RWPE1 (cell line): ENCODE measurements at regions not wholly inside any gene's neighbourhood (a gene's known extent, or its start where the extent isn't known, plus 50 kb on each side); places are given as distances from the start of the nearest gene placed in this dataset.
A peak's percentile ranks its signal among the peaks of the same experiment; 100 is the strongest.

Experiments used
- CTCF ChIA-PET: fragments of 350-600 bp; sonication (Branson Sonifier 250); formaldehyde crosslinking; extraction: SDS; loops from one replicate; lab custom pipeline; 2021; lab: Yijun Ruan, JAX
- POLR2A ChIA-PET: fragments of 400-600 bp; formaldehyde crosslinking; extraction: SDS; loops from one replicate; lab custom pipeline; 2020; ENCODE audit warnings: antibody characterized with exemption; ENCODE audit not compliant: low non-redundant PET; lab: Yijun Ruan, JAX
- DNase-seq: peaks from one replicate; pipeline ENCODE4 v3.0.0; 2012; ENCODE audit warnings: low spot score
- H3K27ac ChIP-seq: fragments of 450-650 bp; 2 replicates; pipeline ENCODE4 v1.5.1; 2017
- TF ChIP-seq, protein P1 (sequence below): fragments of 450-650 bp; conservative IDR thresholded peaks from 2 replicates; pipeline ENCODE4 v1.5.1; 2017; ENCODE audit warnings: low read depth, mild to moderate bottlenecking

DNA sequence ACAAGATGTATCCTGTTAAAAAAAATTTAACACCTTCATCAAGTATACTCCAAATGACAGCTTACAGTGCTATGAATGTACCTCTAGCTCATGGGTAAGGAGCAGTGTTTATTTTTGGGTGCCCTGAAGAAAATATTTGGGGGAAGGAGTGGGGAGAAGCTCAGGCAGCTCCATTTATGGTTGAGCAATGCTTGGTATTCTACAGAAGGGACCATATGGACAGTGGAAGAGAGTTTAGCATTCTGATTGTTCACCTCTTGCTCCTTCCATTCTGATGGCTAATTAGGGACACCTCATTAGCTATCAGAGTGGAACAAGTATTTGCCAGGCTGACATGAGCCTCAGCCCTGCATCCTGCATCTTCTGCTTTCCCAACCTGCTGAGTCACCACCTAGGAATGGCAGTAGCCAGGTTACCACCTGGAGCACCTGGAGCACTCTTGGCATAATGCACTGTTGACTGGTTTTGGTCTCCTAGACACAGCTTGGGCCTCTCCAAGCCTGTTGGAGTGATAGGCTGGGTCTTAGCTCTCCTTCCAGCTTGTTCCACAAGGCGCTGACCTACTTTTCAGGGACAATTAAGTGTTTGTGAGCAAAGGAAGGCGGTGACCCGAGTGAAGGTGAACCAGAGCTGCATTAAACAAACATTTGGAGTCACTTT, 62.0 kb upstream of the MACF1 start:
- DNase-seq: peak; percentile 84
- peak overlapping the region; percentile 63 for H3K27ac ChIP-seq
- TF ChIP-seq, protein P1, sequence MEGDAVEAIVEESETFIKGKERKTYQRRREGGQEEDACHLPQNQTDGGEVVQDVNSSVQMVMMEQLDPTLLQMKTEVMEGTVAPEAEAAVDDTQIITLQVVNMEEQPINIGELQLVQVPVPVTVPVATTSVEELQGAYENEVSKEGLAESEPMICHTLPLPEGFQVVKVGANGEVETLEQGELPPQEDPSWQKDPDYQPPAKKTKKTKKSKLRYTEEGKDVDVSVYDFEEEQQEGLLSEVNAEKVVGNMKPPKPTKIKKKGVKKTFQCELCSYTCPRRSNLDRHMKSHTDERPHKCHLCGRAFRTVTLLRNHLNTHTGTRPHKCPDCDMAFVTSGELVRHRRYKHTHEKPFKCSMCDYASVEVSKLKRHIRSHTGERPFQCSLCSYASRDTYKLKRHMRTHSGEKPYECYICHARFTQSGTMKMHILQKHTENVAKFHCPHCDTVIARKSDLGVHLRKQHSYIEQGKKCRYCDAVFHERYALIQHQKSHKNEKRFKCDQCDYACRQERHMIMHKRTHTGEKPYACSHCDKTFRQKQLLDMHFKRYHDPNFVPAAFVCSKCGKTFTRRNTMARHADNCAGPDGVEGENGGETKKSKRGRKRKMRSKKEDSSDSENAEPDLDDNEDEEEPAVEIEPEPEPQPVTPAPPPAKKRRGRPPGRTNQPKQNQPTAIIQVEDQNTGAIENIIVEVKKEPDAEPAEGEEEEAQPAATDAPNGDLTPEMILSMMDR: no peak
- POLR2A ChIA-PET: interaction anchor here (1.1 kb wide), 1 partner anchor 37 kb away, joined by 3 read pairs; no protein-coding TSS in a partner anchor
- CTCF ChIA-PET: interaction anchor here (0.5 to 1.4 kb wide), 4 partner anchors 11 to 79 kb away, joined by 3 to 13 read pairs (median 4); no protein-coding TSS in a partner anchor

DNA sequence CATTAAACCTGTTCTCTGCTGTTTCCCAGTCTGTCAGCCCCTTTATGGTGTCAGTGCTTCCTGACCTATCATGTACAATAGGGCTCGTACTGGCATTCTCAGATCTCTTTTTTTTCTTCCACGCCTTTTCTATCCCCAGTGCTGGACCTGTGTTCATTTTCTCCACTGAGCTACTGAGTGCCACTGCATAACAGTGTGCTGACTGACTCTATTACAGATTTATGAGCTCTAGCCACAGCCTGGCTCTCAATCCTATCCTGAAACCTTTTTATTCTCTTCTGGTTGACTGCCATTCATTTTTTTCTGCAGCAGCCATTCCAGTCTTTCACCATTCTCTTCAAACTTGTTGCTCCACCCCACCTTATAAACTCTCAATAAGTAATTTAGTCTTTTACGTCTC, 59.6 kb upstream of the MACF1 start:
- DNase-seq: no peak
- TF ChIP-seq, protein P1: no peak

DNA sequence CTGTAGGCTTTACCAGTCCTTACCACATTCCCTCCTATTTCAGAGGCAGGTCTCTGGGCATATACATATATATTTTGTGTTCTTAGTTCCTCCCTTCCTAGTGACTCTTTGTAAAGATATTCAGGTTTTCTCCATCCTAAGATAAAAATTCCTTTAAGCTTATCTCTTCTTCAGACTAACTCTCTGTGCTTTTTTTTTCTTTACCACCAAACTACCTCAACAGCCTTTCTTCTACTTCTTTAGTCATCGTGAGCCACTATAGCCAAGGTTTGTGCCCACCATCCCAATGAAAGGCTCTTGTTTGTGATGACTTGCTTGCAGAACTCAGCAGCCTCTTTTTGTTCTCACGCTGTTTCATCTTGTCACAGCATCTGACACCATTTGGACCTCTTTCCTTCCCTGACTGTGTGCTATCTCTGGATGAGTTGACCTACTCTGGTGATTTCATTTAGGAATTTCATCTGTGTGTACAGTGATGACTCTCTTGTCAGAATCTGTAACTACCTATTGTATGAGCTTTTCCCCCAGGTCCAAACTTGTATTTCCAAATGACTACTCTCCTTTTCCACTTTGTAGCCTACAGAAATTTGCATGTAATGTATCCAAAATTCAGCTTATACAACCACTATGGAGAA, 59.0 kb upstream of the MACF1 start:
- TF ChIP-seq, protein P1: no peak
- DNase-seq: no peak
- POLR2A ChIA-PET: no interaction called here
- H3K27ac ChIP-seq: no peak overlapping the region
- CTCF ChIA-PET: interaction anchor here (0.9 to 1.1 kb wide), 2 partner anchors 12 to 30 kb away, joined by 3 read pairs; no protein-coding TSS in a partner anchor

More for the DNA sequence above, 59.6 kb upstream of the MACF1 start:
- CTCF ChIA-PET: no interaction called here
- POLR2A ChIA-PET: no interaction called here
- H3K27ac ChIP-seq: no peak overlapping the region

DNA sequence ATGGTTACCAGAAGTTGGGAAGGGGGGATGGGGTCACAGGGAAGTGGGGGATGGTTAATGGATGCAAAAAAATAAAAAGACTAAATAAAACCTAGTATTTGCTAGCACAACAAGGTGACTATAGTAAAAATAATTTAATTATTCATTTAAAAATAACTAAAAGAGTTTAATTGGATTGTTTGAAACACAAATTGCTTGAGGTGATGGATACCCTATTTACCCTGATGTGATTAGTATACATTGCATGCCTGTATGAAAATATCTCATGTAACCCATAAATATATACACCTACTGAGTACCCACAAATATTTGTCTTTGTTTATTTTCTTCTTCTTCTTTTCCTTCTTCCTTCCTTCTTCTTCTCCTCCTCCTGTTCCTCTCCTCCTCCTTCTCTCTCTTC, 57.8 kb upstream of the MACF1 start:
- ChIA-PET POLR2A (no interaction called here), CTCF (no interaction called here)
- TF ChIP-seq, protein P1: no peak
- DNase-seq: no peak
- no peak overlapping the region for H3K27ac ChIP-seq

DNA sequence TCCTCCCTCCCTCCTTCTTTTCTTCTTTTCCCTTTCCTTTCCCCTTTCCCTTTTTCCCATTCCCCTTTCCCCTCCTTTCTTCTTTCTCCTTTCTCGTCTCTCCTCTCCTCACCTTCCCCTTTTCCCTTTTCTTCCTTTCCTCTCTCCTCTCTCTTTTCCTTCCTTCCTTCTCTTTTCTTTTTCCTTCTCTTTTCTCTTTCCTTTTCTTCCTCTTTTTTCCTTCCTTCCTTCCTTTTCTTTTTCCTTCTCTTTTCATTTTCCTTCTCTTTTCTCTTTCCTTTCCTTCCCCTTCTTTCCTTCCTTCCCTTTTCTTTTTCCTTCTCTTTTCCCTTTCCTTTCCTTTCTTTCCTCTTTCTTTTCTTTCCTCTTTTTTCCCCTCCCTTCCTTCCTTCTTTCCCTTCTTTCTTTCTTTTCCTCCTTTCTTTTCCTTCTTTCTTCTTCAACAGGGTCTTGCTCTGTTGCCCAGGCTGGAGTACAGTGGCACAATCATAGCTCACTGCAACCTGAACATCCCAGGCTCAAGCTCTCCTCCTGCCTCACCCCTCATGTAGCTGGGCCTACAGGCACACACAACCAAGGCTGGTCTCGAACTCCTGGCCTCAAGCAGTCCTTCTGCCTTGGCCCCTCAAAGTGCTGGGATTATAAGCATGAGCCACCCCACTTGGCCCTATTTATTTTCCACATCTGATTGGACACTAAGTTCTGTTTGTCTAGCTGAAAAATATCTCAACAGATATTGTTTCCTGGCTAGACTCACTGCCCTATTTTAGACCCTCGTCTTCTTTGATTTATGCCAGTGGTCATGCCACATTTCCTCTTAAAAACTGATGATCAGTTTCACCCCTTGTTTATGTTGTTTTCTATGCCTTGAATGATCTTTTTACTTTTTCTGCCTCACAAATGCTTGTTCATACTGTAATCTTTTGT, 57.1 kb upstream of the MACF1 start:
- ChIA-PET POLR2A (no interaction called here), CTCF (interaction anchor here (0.7 kb wide), 1 partner anchor 48 kb away, joined by 4 read pairs; no protein-coding TSS in a partner anchor)
- TF ChIP-seq, protein P1: no peak
- H3K27ac ChIP-seq: no peak overlapping the region
- DNase-seq: no peak

DNA sequence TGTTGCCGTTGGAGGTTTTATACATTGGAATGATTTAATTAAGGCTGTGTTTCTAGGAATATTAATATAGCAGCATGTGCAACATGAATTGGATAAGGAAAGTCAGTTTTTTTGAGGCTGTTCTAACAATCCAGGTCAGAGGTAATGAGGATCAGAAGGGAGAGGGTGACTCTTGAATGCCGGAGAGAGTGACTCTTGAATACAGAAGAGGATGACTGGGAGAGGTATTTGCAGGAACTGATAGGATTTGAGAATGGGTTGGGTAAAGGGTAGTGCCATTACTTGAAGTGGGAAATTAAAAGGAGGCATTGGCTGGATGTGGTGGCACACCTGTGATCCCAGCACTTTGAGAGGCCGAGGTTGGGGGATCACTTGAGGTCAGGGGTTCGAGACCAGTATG, 55.6 kb upstream of the MACF1 start:
- TF ChIP-seq, protein P1: no peak
- ChIA-PET CTCF (no interaction called here), POLR2A (no interaction called here)
- no peak for DNase-seq
- H3K27ac ChIP-seq: no peak overlapping the region
